Activated naive CD8-positive, alpha-beta T cell treated with anti-CD3 and anti-CD28 coated beads, Interleukin-2, amount 50 U/mL, for 24 hours (primary cell): ENCODE measurements at regions not wholly inside any gene's neighbourhood (a gene's known extent, or its start where the extent isn't known, plus 50 kb on each side); places are given as distances from the start of the nearest gene placed in this dataset.
"Not testable (repeated sequence)": the region's sequence is repeated elsewhere in the genome, so short reads cannot be mapped to it uniquely, and the experiment has no call there.

Experiments
- ATAC-seq: fragments of 150-1000 bp; cut with Tn5 transposase; one replicate; pipeline ENCODE4 v1.10.0; 2021
- DNase-seq: peaks from one replicate; pipeline ENCODE4 v3.0.0; 2021
- H3K27ac Mint-ChIP-seq: one replicate; pipeline ENCODE4 v1.8.0; 2021; ENCODE audit warnings: mild to moderate bottlenecking, mixed read lengths
- H3K27me3 Mint-ChIP-seq: one replicate; pipeline ENCODE4 v1.8.0; 2021; ENCODE audit warnings: mixed read lengths
- H3K36me3 Mint-ChIP-seq: one replicate; pipeline ENCODE4 v1.8.0; 2021; ENCODE audit warnings: low read depth, mixed read lengths
- H3K4me1 Mint-ChIP-seq: one replicate; pipeline ENCODE4 v1.8.0; 2021; ENCODE audit warnings: mixed read lengths
- H3K4me3 Mint-ChIP-seq: one replicate; pipeline ENCODE4 v1.8.0; 2021; ENCODE audit warnings: mild to moderate bottlenecking, moderate library complexity, mixed read lengths
- H3K9me3 Mint-ChIP-seq: one replicate; pipeline ENCODE4 v1.8.0; 2021; ENCODE audit warnings: mixed read lengths

- Mint-ChIP-seq H3K4me3 (no peak overlapping the region), H3K27ac (no peak overlapping the region), H3K9me3 (no peaks in the 10 kb centered on the region), H3K27me3 (peaks cover 15% of the 10 kb centered on the region), H3K4me1 (no peaks in the 10 kb centered on the region), H3K36me3 (no peaks in the 10 kb centered on the region)
- DNase-seq (no peak), ATAC-seq (no peak)
Measured at GRCh38 chr16:48044117-48044516, 111.7 kb downstream of the ABCC12 start.

- Mint-ChIP-seq H3K36me3 (no peaks in the 10 kb centered on the region), H3K27ac (no peak overlapping the region), H3K9me3 (no peaks in the 10 kb centered on the region), H3K27me3 (peaks cover 14% of the 10 kb centered on the region), H3K4me1 (no peaks in the 10 kb centered on the region), H3K4me3 (no peak overlapping the region)
- no peak for ATAC-seq
- no peak for DNase-seq
Measured at GRCh38 chr16:48041981-48042421, 113.8 kb downstream of the ABCC12 start.

- no peak overlapping the region for H3K4me3 Mint-ChIP-seq
- H3K9me3 Mint-ChIP-seq: peaks cover 3% of the 10 kb centered on the region
- no peaks in the 10 kb centered on the region for H3K36me3 Mint-ChIP-seq
Measured at GRCh38 chr16:48035142-48035541, 120.7 kb downstream of the ABCC12 start.

GRCh38 chr16:48030926-48031325 is 124.9 kb downstream of the ABCC12 start:
- H3K9me3 Mint-ChIP-seq: peaks cover 3% of the 10 kb centered on the region
- DNase-seq: no peak
- no peak for ATAC-seq
- H3K36me3 Mint-ChIP-seq: no peaks in the 10 kb centered on the region
- H3K27ac Mint-ChIP-seq: no peak overlapping the region
- no peaks in the 10 kb centered on the region for H3K4me1 Mint-ChIP-seq
- H3K27me3 Mint-ChIP-seq: peaks cover 4% of the 10 kb centered on the region
- no peak overlapping the region for H3K4me3 Mint-ChIP-seq

More at GRCh38 chr16:48035142-48035541, 120.7 kb downstream of the ABCC12 start:
- Mint-ChIP-seq H3K27me3 (peaks cover 5% of the 10 kb centered on the region), H3K4me1 (no peaks in the 10 kb centered on the region), H3K27ac (no peak overlapping the region)
- DNase-seq (no peak), ATAC-seq (no peak)

GRCh38 chr16:48029768-48030167 is 126.0 kb downstream of the ABCC12 start:
- Mint-ChIP-seq H3K4me1 (no peaks in the 10 kb centered on the region), H3K27ac (no peak overlapping the region), H3K4me3 (no peak overlapping the region), H3K9me3 (peaks cover 3% of the 10 kb centered on the region), H3K36me3 (no peaks in the 10 kb centered on the region), H3K27me3 (peaks cover 3% of the 10 kb centered on the region)
- ATAC-seq: no peak
- no peak for DNase-seq

GRCh38 chr16:48025359-48025758 is 130.4 kb downstream of the ABCC12 start:
- DNase-seq (no peak), ATAC-seq (no peak)
- Mint-ChIP-seq H3K36me3 (peaks cover 1% of the 10 kb centered on the region), H3K4me3 (no peak overlapping the region), H3K27me3 (peaks cover 2% of the 10 kb centered on the region), H3K9me3 (no peaks in the 10 kb centered on the region), H3K27ac (no peak overlapping the region), H3K4me1 (no peaks in the 10 kb centered on the region)

GRCh38 chr16:48024042-48024441 is 131.8 kb downstream of the ABCC12 start:
- peaks cover 1% of the 10 kb centered on the region for H3K36me3 Mint-ChIP-seq
- no peak overlapping the region for H3K4me3 Mint-ChIP-seq
- no peaks in the 10 kb centered on the region for H3K4me1 Mint-ChIP-seq
- peaks cover 2% of the 10 kb centered on the region for H3K27me3 Mint-ChIP-seq
- DNase-seq (no peak), ATAC-seq (no peak)
- H3K27ac Mint-ChIP-seq: no peak overlapping the region
- H3K9me3 Mint-ChIP-seq: no peaks in the 10 kb centered on the region

- no peak for ATAC-seq
- Mint-ChIP-seq H3K4me3 (no peak overlapping the region), H3K4me1 (no peaks in the 10 kb centered on the region), H3K27me3 (no peaks in the 10 kb centered on the region), H3K9me3 (no peaks in the 10 kb centered on the region), H3K27ac (no peak overlapping the region), H3K36me3 (peaks cover 1% of the 10 kb centered on the region)
- no peak for DNase-seq
Measured at GRCh38 chr16:48022496-48022895, 133.3 kb downstream of the ABCC12 start.

- H3K4me3 Mint-ChIP-seq, ATAC-seq, H3K36me3 Mint-ChIP-seq, H3K27ac Mint-ChIP-seq, H3K9me3 Mint-ChIP-seq, DNase-seq, H3K4me1 Mint-ChIP-seq, H3K27me3 Mint-ChIP-seq: not testable (repeated sequence)
Measured at GRCh38 chr16:48020617-48021016, 135.2 kb downstream of the ABCC12 start.

- ATAC-seq: no peak
- no peak overlapping the region for H3K27ac Mint-ChIP-seq
- H3K4me1 Mint-ChIP-seq: no peaks in the 10 kb centered on the region
- H3K9me3 Mint-ChIP-seq: peaks cover 7% of the 10 kb centered on the region
- no peaks in the 10 kb centered on the region for H3K36me3 Mint-ChIP-seq
- H3K27me3 Mint-ChIP-seq: peaks cover 5% of the 10 kb centered on the region
- no peak overlapping the region for H3K4me3 Mint-ChIP-seq
- no peak for DNase-seq
Measured at GRCh38 chr16:48014349-48015135, 141.3 kb downstream of the ABCC12 start.

- H3K9me3 Mint-ChIP-seq: peaks cover 7% of the 10 kb centered on the region
- peaks cover 5% of the 10 kb centered on the region for H3K27me3 Mint-ChIP-seq
- no peak overlapping the region for H3K27ac Mint-ChIP-seq
- H3K4me1 Mint-ChIP-seq: no peaks in the 10 kb centered on the region
- ATAC-seq: no peak
- H3K4me3 Mint-ChIP-seq: no peak overlapping the region
- H3K36me3 Mint-ChIP-seq: no peaks in the 10 kb centered on the region
- no peak for DNase-seq
Measured at GRCh38 chr16:48013491-48013901, 142.3 kb downstream of the ABCC12 start.

- ATAC-seq (no peak), DNase-seq (no peak)
- Mint-ChIP-seq H3K4me3 (no peak overlapping the region), H3K36me3 (no peaks in the 10 kb centered on the region), H3K27ac (no peak overlapping the region), H3K9me3 (peaks cover 7% of the 10 kb centered on the region), H3K4me1 (no peaks in the 10 kb centered on the region), H3K27me3 (peaks cover 5% of the 10 kb centered on the region)
Measured at GRCh38 chr16:48011878-48012658, 143.7 kb downstream of the ABCC12 start.

GRCh38 chr16:48011466-48011865 is 144.3 kb downstream of the ABCC12 start:
- peaks cover 5% of the 10 kb centered on the region for H3K27me3 Mint-ChIP-seq
- no peaks in the 10 kb centered on the region for H3K4me1 Mint-ChIP-seq
- DNase-seq: no peak
- H3K4me3 Mint-ChIP-seq: no peak overlapping the region
- H3K9me3 Mint-ChIP-seq: peaks cover 7% of the 10 kb centered on the region
- H3K36me3 Mint-ChIP-seq: no peaks in the 10 kb centered on the region
- no peak overlapping the region for H3K27ac Mint-ChIP-seq
- no peak for ATAC-seq

- DNase-seq: no peak
- H3K4me3 Mint-ChIP-seq: no peak overlapping the region
- no peaks in the 10 kb centered on the region for H3K36me3 Mint-ChIP-seq
- ATAC-seq: no peak
- H3K27me3 Mint-ChIP-seq: peaks cover 8% of the 10 kb centered on the region
- H3K27ac Mint-ChIP-seq: no peak overlapping the region
- H3K9me3 Mint-ChIP-seq: no peaks in the 10 kb centered on the region
- no peaks in the 10 kb centered on the region for H3K4me1 Mint-ChIP-seq
Measured at GRCh38 chr16:48008011-48008525, 147.7 kb downstream of the ABCC12 start.

- Mint-ChIP-seq H3K9me3 (no peaks in the 10 kb centered on the region), H3K27me3 (peaks cover 3% of the 10 kb centered on the region), H3K4me3 (no peak overlapping the region), H3K27ac (no peak overlapping the region), H3K36me3 (no peaks in the 10 kb centered on the region), H3K4me1 (no peaks in the 10 kb centered on the region)
- DNase-seq: no peak
- no peak for ATAC-seq
Measured at GRCh38 chr16:48004141-48004695, 151.6 kb downstream of the ABCC12 start.
